ENCODE measurements at regions not wholly inside any gene's neighbourhood (a gene's known extent, or its start where the extent isn't known, plus 50 kb on each side); places are given as distances from the start of the nearest gene placed in this dataset.

DNA sequence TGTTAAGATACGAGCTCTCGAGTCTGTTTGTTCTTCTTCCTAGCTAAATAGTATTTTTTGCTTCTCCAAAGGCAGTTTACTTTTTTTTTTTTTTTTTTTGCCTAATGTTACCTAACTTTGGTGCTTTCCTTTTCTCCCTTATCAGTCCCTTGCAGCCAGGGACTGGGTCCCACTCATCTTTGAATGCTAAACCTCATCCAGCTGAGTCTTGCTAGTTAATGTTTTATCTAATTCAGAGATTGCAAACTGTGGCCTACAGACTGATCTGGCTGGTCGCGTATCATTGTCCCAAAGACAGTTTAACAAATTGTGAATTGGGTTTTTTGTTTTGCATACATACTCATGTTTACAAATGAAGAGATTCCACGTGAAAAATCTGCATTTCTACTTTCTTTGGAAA, 95.7 kb upstream of the EFNA5 start:
- H3K27me3 ChIP-seq (ENCODE audit: insufficient read depth): no peaks in the 10 kb centered on the region
- no peaks in the 10 kb centered on the region for H3K9me3 Mint-ChIP-seq
- H3K4me2 ChIP-seq: no peak overlapping the region
- H3K27me3 Mint-ChIP-seq (ENCODE audit: insufficient read depth, low read depth, poor library complexity): no peaks in the 10 kb centered on the region
- no peak for DNase-seq (ENCODE audit: low spot score)
- ATAC-seq: no peak
- peaks cover 1% of the 10 kb centered on the region for H3K4me1 ChIP-seq (ENCODE audit: insufficient read depth)
- peaks cover 26% of the 10 kb centered on the region; the same call in 2 of the 3 replicates for H3K4me1 Mint-ChIP-seq
- H3K79me2 ChIP-seq (replicated peaks; ENCODE audit: insufficient read depth): no peaks in the 10 kb centered on the region
- H3K4me3 Mint-ChIP-seq: no peak overlapping the region
- no peak for TF ChIP-seq EZH2phosphoT487 (IDR thresholded peaks at IDR 0.05; ENCODE audit: unreplicated experiment)
- TF ChIP-seq, protein P1, sequence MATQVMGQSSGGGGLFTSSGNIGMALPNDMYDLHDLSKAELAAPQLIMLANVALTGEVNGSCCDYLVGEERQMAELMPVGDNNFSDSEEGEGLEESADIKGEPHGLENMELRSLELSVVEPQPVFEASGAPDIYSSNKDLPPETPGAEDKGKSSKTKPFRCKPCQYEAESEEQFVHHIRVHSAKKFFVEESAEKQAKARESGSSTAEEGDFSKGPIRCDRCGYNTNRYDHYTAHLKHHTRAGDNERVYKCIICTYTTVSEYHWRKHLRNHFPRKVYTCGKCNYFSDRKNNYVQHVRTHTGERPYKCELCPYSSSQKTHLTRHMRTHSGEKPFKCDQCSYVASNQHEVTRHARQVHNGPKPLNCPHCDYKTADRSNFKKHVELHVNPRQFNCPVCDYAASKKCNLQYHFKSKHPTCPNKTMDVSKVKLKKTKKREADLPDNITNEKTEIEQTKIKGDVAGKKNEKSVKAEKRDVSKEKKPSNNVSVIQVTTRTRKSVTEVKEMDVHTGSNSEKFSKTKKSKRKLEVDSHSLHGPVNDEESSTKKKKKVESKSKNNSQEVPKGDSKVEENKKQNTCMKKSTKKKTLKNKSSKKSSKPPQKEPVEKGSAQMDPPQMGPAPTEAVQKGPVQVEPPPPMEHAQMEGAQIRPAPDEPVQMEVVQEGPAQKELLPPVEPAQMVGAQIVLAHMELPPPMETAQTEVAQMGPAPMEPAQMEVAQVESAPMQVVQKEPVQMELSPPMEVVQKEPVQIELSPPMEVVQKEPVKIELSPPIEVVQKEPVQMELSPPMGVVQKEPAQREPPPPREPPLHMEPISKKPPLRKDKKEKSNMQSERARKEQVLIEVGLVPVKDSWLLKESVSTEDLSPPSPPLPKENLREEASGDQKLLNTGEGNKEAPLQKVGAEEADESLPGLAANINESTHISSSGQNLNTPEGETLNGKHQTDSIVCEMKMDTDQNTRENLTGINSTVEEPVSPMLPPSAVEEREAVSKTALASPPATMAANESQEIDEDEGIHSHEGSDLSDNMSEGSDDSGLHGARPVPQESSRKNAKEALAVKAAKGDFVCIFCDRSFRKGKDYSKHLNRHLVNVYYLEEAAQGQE (IDR thresholded peaks at IDR 0.05; ENCODE audit: unreplicated experiment): no peak
- no peak for TF ChIP-seq POLR2AphosphoS5 (IDR thresholded peaks at IDR 0.05; ENCODE audit: low read depth)
- no peak for TF ChIP-seq NANOG (IDR thresholded peaks at IDR 0.05; ENCODE audit: borderline replicate concordance)
- TF ChIP-seq JUNB (IDR thresholded peaks at IDR 0.05; ENCODE audit: unreplicated experiment): no peak
- TF ChIP-seq, protein P2, sequence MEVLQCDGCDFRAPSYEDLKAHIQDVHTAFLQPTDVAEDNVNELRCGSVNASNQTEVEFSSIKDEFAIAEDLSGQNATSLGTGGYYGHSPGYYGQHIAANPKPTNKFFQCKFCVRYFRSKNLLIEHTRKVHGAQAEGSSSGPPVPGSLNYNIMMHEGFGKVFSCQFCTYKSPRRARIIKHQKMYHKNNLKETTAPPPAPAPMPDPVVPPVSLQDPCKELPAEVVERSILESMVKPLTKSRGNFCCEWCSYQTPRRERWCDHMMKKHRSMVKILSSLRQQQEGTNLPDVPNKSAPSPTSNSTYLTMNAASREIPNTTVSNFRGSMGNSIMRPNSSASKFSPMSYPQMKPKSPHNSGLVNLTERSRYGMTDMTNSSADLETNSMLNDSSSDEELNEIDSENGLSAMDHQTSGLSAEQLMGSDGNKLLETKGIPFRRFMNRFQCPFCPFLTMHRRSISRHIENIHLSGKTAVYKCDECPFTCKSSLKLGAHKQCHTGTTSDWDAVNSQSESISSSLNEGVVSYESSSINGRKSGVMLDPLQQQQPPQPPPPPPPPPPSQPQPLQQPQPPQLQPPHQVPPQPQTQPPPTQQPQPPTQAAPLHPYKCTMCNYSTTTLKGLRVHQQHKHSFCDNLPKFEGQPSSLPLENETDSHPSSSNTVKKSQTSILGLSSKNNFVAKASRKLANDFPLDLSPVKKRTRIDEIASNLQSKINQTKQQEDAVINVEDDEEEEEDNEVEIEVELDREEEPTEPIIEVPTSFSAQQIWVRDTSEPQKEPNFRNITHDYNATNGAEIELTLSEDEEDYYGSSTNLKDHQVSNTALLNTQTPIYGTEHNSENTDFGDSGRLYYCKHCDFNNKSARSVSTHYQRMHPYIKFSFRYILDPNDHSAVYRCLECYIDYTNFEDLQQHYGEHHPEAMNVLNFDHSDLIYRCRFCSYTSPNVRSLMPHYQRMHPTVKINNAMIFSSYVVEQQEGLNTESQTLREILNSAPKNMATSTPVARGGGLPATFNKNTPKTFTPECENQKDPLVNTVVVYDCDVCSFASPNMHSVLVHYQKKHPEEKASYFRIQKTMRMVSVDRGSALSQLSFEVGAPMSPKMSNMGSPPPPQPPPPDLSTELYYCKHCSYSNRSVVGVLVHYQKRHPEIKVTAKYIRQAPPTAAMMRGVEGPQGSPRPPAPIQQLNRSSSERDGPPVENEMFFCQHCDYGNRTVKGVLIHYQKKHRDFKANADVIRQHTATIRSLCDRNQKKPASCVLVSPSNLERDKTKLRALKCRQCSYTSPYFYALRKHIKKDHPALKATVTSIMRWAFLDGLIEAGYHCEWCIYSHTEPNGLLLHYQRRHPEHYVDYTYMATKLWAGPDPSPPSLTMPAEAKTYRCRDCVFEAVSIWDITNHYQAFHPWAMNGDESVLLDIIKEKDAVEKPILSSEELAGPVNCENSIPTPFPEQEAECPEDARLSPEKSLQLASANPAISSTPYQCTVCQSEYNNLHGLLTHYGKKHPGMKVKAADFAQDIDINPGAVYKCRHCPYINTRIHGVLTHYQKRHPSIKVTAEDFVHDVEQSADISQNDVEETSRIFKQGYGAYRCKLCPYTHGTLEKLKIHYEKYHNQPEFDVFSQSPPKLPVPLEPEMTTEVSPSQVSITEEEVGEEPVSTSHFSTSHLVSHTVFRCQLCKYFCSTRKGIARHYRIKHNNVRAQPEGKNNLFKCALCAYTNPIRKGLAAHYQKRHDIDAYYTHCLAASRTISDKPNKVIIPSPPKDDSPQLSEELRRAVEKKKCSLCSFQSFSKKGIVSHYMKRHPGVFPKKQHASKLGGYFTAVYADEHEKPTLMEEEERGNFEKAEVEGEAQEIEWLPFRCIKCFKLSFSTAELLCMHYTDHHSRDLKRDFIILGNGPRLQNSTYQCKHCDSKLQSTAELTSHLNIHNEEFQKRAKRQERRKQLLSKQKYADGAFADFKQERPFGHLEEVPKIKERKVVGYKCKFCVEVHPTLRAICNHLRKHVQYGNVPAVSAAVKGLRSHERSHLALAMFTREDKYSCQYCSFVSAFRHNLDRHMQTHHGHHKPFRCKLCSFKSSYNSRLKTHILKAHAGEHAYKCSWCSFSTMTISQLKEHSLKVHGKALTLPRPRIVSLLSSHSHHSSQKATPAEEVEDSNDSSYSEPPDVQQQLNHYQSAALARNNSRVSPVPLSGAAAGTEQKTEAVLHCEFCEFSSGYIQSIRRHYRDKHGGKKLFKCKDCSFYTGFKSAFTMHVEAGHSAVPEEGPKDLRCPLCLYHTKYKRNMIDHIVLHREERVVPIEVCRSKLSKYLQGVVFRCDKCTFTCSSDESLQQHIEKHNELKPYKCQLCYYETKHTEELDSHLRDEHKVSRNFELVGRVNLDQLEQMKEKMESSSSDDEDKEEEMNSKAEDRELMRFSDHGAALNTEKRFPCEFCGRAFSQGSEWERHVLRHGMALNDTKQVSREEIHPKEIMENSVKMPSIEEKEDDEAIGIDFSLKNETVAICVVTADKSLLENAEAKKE (CRISPR knock-in tag; IDR thresholded peaks at IDR 0.05): no peak
- no peak for TF ChIP-seq CREB1 (CRISPR knock-in tag; IDR thresholded peaks at IDR 0.05; ENCODE audit: low read depth)
- TF ChIP-seq, protein P3, sequence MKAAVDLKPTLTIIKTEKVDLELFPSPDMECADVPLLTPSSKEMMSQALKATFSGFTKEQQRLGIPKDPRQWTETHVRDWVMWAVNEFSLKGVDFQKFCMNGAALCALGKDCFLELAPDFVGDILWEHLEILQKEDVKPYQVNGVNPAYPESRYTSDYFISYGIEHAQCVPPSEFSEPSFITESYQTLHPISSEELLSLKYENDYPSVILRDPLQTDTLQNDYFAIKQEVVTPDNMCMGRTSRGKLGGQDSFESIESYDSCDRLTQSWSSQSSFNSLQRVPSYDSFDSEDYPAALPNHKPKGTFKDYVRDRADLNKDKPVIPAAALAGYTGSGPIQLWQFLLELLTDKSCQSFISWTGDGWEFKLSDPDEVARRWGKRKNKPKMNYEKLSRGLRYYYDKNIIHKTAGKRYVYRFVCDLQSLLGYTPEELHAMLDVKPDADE (IDR thresholded peaks at IDR 0.05): no peak
- TF ChIP-seq ZNF331 (CRISPR knock-in tag; IDR thresholded peaks at IDR 0.05; ENCODE audit: low read depth): no peak
- no peak for TF ChIP-seq ZNF114 (CRISPR knock-in tag; IDR thresholded peaks at IDR 0.05)
- TF ChIP-seq EZH2 (IDR thresholded peaks at IDR 0.05; ENCODE audit: low read depth, unreplicated experiment): no peak
- no peak for TF ChIP-seq STAT1 (IDR thresholded peaks at IDR 0.05; ENCODE audit: unreplicated experiment)
- H2AFZ ChIP-seq: no peak overlapping the region
- no peak overlapping the region for H3K27ac Mint-ChIP-seq
- no peaks in the 10 kb centered on the region for H3K9me2 ChIP-seq (ENCODE audit: insufficient read depth)
- no peak overlapping the region for H3K4me3 ChIP-seq
- H4K20me1 ChIP-seq (replicated peaks; ENCODE audit: insufficient read depth): no peaks in the 10 kb centered on the region
- H3K36me3 Mint-ChIP-seq (ENCODE audit: low read depth): no peaks in the 10 kb centered on the region
- no peaks in the 10 kb centered on the region for H3K36me3 ChIP-seq (ENCODE audit: insufficient read depth)
- H3K27ac ChIP-seq (ENCODE audit: low read depth): no peak overlapping the region
- H3F3A ChIP-seq (replicated peaks; ENCODE audit: low read depth): no peaks in the 10 kb centered on the region
